ENCODE measurements at regions not wholly inside any gene's neighbourhood (a gene's known extent, or its start where the extent isn't known, plus 50 kb on each side); places are given as distances from the start of the nearest gene placed in this dataset.
"Not testable (repeated sequence)": the region's sequence is repeated elsewhere in the genome, so short reads cannot be mapped to it uniquely, and the experiment has no call there.

DNA sequence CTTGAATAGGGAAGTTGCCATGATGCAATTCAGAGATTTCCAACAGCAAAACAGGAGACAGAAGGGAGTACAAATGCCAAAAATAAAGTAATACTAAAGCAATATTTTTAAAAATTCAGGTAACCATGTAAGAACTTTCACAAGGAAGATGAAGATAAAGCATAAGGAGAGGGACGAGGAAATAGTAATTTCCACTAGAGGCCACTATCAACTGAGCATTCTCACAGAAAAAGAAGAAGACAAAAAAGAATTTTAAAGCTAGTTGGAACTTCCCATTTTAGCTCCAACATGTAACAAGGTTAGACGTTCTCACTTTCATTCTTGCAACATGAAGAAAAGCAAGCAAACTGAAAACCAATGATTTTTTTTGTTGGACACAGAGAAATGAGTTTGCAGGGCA is 779.9 kb upstream of the CDH6 start:
- H3K4me1 Mint-ChIP-seq (ENCODE audit: low read depth) = no peaks in the 10 kb centered on the region
- no peak overlapping the region for H3K4me3 Mint-ChIP-seq (ENCODE audit: low read depth)
- H3K36me3 Mint-ChIP-seq (ENCODE audit: low read depth) = no peaks in the 10 kb centered on the region
- intact Hi-C loops (cut with micrococcal nuclease) = no loop called here
- H3K9me3 Mint-ChIP-seq = peaks cover 44% of the 10 kb centered on the region
- no peak overlapping the region for H3K27ac Mint-ChIP-seq
- no peaks in the 10 kb centered on the region for H3K27me3 Mint-ChIP-seq (ENCODE audit: low read depth)
- no peak for DNase-seq (ENCODE audit: low spot score)

GRCh38 chr5:30405821-30406220 is 787.7 kb upstream of the CDH6 start:
- no peak for DNase-seq (ENCODE audit: low spot score)
- intact Hi-C loops (cut with micrococcal nuclease) = no loop called here
- H3K4me3 Mint-ChIP-seq (ENCODE audit: low read depth) = no peak overlapping the region
- no peaks in the 10 kb centered on the region for H3K27me3 Mint-ChIP-seq (ENCODE audit: low read depth)
- no peaks in the 10 kb centered on the region for H3K4me1 Mint-ChIP-seq (ENCODE audit: low read depth)
- no peak overlapping the region for H3K27ac Mint-ChIP-seq
- H3K9me3 Mint-ChIP-seq = peaks cover 44% of the 10 kb centered on the region
- no peaks in the 10 kb centered on the region for H3K36me3 Mint-ChIP-seq (ENCODE audit: low read depth)

DNA sequence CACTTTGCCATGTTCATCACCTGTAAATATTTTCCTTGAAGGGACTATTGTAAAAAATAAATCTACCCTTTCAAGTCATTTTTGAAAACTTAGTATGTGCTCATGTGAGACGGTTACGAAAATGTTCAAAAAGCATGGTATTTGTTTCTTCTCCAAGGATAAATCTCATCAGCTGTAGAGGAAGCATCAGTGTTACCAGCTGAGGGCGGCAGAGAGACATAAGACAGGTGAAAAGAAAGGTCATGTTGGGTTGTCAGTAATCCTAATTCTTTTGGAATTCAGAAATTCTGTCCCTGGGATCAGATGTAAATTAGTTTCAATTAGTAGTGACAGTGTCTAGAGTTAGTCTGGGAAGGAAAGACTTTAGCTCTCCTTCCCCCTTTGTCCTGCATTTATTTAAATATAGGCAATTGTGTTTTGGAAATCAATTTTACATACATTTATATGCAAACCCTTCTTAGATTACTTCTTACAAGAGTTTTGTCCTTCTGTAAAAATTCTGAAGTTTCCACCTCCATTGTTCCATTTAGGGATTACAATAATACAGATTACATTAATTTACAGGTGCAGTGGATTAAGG is 791.9 kb upstream of the CDH6 start:
- no peak for DNase-seq (ENCODE audit: low spot score)
- no peaks in the 10 kb centered on the region for H3K4me1 Mint-ChIP-seq (ENCODE audit: low read depth)
- H3K27ac Mint-ChIP-seq = no peak overlapping the region
- H3K9me3 Mint-ChIP-seq = peaks cover 49% of the 10 kb centered on the region
- intact Hi-C loops (cut with micrococcal nuclease) = no loop called here
- H3K27me3 Mint-ChIP-seq (ENCODE audit: low read depth) = no peaks in the 10 kb centered on the region
- no peaks in the 10 kb centered on the region for H3K36me3 Mint-ChIP-seq (ENCODE audit: low read depth)
- no peak overlapping the region for H3K4me3 Mint-ChIP-seq (ENCODE audit: low read depth)

DNA sequence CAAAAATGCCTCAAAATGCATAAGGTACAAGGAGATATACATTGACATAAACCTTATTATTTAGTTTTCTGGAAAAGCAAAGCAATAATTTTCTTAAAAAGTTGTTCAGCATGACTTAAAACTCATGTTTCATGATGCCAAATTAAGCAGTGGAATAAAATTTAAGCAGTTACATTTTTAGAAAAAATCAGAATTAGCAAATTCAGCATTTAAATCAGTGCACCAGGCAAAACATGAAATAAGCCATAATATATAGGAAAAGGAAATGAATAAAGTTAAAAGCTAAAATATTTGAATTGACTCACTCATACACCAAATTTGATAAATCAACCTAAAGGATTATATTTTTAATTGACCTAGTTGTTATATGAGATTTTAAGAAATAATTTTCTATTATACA is 795.1 kb upstream of the CDH6 start:
- no peaks in the 10 kb centered on the region for H3K4me1 Mint-ChIP-seq (ENCODE audit: low read depth)
- H3K4me3 Mint-ChIP-seq (ENCODE audit: low read depth) = no peak overlapping the region
- intact Hi-C loops (cut with micrococcal nuclease) = no loop called here
- no peak for DNase-seq (ENCODE audit: low spot score)
- no peaks in the 10 kb centered on the region for H3K27me3 Mint-ChIP-seq (ENCODE audit: low read depth)
- no peak overlapping the region for H3K27ac Mint-ChIP-seq
- no peaks in the 10 kb centered on the region for H3K36me3 Mint-ChIP-seq (ENCODE audit: low read depth)
- H3K9me3 Mint-ChIP-seq = peaks cover 54% of the 10 kb centered on the region

GRCh38 chr5:30392897-30393296 is 800.6 kb upstream of the CDH6 start:
- H3K4me3 Mint-ChIP-seq (ENCODE audit: low read depth) = no peak overlapping the region
- no peaks in the 10 kb centered on the region for H3K27me3 Mint-ChIP-seq (ENCODE audit: low read depth)
- intact Hi-C loops (cut with micrococcal nuclease) = no loop called here
- no peaks in the 10 kb centered on the region for H3K4me1 Mint-ChIP-seq (ENCODE audit: low read depth)
- no peak overlapping the region for H3K27ac Mint-ChIP-seq
- peaks cover 62% of the 10 kb centered on the region for H3K9me3 Mint-ChIP-seq
- no peak for DNase-seq (ENCODE audit: low spot score)
- no peaks in the 10 kb centered on the region for H3K36me3 Mint-ChIP-seq (ENCODE audit: low read depth)

DNA sequence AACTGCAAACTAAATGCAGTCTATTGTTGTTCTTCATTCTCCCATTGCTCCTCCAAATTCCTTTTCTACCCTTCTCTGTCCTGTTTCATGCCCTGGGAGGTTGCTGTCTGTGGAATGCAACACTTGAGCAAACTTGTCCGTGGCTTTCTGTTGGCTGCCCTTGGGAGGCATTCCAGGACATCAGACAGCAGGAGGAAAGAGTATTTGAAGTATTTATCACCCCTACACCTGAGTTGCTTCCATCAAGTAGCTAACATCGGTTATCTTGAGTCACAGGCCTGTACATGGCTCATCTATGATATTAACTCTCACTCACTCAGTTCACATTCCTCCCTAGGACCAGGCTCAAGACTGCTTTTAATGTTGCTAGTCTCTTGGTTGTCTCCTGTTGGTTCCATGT is 803.4 kb upstream of the CDH6 start:
- DNase-seq (ENCODE audit: low spot score) = no peak
- intact Hi-C loops (cut with micrococcal nuclease) = no loop called here
- Mint-ChIP-seq H3K36me3 (ENCODE audit: low read depth) (no peaks in the 10 kb centered on the region), H3K27me3 (ENCODE audit: low read depth) (no peaks in the 10 kb centered on the region), H3K4me3 (ENCODE audit: low read depth) (no peak overlapping the region), H3K9me3 (peaks cover 58% of the 10 kb centered on the region), H3K27ac (no peak overlapping the region), H3K4me1 (ENCODE audit: low read depth) (no peaks in the 10 kb centered on the region)

DNA sequence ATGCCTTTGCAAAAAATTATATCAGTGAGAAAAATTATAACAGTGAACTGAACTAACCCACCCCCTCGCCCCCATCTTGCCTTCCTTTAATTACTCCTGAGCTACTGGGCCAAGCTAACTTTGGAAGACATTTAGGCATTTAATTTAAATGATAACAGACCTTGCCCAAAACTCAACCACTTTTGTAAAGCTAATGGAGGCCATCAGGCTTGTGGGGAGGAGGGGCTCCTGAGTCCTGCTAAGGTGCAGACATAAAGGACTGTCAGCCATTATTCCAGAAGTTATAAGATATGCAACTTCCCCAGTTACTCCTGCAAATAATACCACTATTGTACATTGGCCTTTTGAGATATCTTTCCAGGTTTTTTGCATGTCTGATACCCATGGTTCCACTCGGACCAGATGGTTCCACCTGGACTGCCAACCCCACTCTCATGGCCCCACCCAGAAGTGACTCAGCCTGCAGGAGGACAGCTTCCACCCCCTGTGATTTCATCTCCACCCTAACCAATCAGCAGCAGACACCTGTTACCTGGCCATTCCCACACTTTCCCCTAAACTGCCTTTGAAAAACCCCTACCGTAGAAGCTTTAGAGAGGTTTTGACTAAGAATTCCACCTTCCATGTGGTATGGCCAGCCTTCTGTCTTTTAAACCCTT is 805.4 kb upstream of the CDH6 start:
- H3K4me3 Mint-ChIP-seq (ENCODE audit: low read depth) = no peak overlapping the region

DNA sequence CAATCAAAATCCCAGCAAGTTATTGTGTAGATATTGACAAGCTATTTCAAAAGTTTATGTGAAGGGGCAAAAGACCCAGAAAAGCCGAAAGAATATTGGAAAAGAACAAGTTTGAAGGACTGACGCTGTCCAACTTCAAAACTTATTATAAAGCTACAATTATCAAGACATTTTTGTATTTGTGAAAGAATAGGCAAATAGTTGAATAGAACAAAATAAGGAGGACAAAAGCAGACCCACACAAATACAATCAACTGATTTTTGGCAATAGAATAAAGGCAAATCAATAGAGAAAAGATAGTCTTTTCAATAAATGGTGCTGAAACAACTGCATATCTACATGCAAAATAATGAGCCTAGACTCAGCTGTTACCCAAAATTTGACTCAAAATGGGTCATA is 807.7 kb upstream of the CDH6 start:
- no peaks in the 10 kb centered on the region for H3K4me1 Mint-ChIP-seq (ENCODE audit: low read depth)
- no peak overlapping the region for H3K27ac Mint-ChIP-seq
- H3K36me3 Mint-ChIP-seq (ENCODE audit: low read depth) = no peaks in the 10 kb centered on the region
- H3K4me3 Mint-ChIP-seq (ENCODE audit: low read depth) = no peak overlapping the region
- H3K27me3 Mint-ChIP-seq (ENCODE audit: low read depth) = no peaks in the 10 kb centered on the region
- no peak for DNase-seq (ENCODE audit: low spot score)
- peaks cover 58% of the 10 kb centered on the region for H3K9me3 Mint-ChIP-seq
- intact Hi-C loops (cut with micrococcal nuclease) = no loop called here

More for the DNA sequence above, 805.4 kb upstream of the CDH6 start:
- Mint-ChIP-seq H3K9me3 (peaks cover 56% of the 10 kb centered on the region), H3K36me3 (ENCODE audit: low read depth) (no peaks in the 10 kb centered on the region), H3K27ac (no peak overlapping the region), H3K4me1 (ENCODE audit: low read depth) (no peaks in the 10 kb centered on the region), H3K27me3 (ENCODE audit: low read depth) (no peaks in the 10 kb centered on the region)
- DNase-seq (ENCODE audit: low spot score) = no peak
- intact Hi-C loops (cut with micrococcal nuclease) = no loop called here

DNA sequence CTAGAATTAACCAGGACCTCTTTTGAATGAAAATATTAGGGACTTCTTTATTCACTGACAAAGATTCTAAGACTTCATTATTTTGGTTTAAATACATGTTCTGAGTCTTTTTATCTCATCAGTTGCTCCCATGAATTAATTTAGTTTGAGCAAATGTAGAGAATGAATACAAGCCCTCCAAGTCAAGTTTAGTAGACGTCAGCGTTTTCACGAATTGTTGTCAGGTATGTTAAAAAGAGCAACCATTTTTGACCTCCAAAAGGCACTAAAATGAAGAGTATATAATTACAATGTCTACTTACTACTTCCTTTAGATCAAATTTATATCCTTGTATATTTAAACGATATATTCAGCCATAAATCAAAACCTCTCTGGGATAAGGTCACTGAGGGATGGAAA is 809.3 kb upstream of the CDH6 start:
- Mint-ChIP-seq H3K9me3 (peaks cover 55% of the 10 kb centered on the region), H3K27ac (no peak overlapping the region), H3K4me1 (ENCODE audit: low read depth) (no peaks in the 10 kb centered on the region), H3K4me3 (ENCODE audit: low read depth) (no peak overlapping the region), H3K27me3 (ENCODE audit: low read depth) (no peaks in the 10 kb centered on the region), H3K36me3 (ENCODE audit: low read depth) (no peaks in the 10 kb centered on the region)
- no peak for DNase-seq (ENCODE audit: low spot score)
- intact Hi-C loops (cut with micrococcal nuclease) = no loop called here

GRCh38 chr5:30380228-30380627 is 813.3 kb upstream of the CDH6 start:
- DNase-seq (ENCODE audit: low spot score) = no peak
- no peaks in the 10 kb centered on the region for H3K27me3 Mint-ChIP-seq (ENCODE audit: low read depth)
- peaks cover 43% of the 10 kb centered on the region for H3K9me3 Mint-ChIP-seq
- intact Hi-C loops (cut with micrococcal nuclease) = no loop called here
- H3K4me3 Mint-ChIP-seq (ENCODE audit: low read depth) = no peak overlapping the region
- H3K36me3 Mint-ChIP-seq (ENCODE audit: low read depth) = no peaks in the 10 kb centered on the region
- no peaks in the 10 kb centered on the region for H3K4me1 Mint-ChIP-seq (ENCODE audit: low read depth)
- no peak overlapping the region for H3K27ac Mint-ChIP-seq

GRCh38 chr5:30376848-30377247 is 816.6 kb upstream of the CDH6 start:
- no peaks in the 10 kb centered on the region for H3K4me1 Mint-ChIP-seq (ENCODE audit: low read depth)
- no peaks in the 10 kb centered on the region for H3K27me3 Mint-ChIP-seq (ENCODE audit: low read depth)
- no peak overlapping the region for H3K27ac Mint-ChIP-seq

DNA sequence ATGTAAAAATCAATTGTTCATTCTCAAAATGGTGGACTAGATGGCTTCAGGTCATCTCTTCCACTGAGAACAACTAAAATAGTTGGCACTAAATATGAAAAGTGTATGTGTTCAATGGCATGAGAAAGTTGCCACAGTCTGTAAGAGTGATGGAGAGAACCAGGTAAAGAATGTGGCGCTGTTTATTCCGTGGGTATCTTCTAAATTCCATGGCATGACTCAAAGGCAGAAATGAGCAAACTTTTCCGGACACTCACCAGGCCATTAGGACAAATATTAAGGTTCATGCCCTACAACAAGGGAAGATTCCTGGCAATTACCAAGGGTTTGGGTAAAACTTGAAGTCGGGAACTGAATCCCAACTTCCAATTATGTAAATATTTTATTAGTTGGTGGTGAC is 825.4 kb upstream of the CDH6 start:
- intact Hi-C loops (cut with micrococcal nuclease) = no loop called here
- Mint-ChIP-seq H3K27me3 (ENCODE audit: low read depth) (no peaks in the 10 kb centered on the region), H3K9me3 (peaks cover 38% of the 10 kb centered on the region), H3K27ac (no peak overlapping the region), H3K36me3 (ENCODE audit: low read depth) (no peaks in the 10 kb centered on the region), H3K4me1 (ENCODE audit: low read depth) (no peaks in the 10 kb centered on the region), H3K4me3 (ENCODE audit: low read depth) (no peak overlapping the region)
- no peak for DNase-seq (ENCODE audit: low spot score)

More at GRCh38 chr5:30376848-30377247, 816.6 kb upstream of the CDH6 start:
- Mint-ChIP-seq H3K4me3 (ENCODE audit: low read depth) (no peak overlapping the region), H3K36me3 (ENCODE audit: low read depth) (no peaks in the 10 kb centered on the region), H3K9me3 (peaks cover 45% of the 10 kb centered on the region)
- intact Hi-C loops (cut with micrococcal nuclease) = no loop called here
- no peak for DNase-seq (ENCODE audit: low spot score)

- peaks cover 54% of the 10 kb centered on the region for H3K9me3 Mint-ChIP-seq
- H3K27ac Mint-ChIP-seq; DNase-seq (ENCODE audit: low spot score); H3K4me3 Mint-ChIP-seq (ENCODE audit: low read depth); H3K27me3 Mint-ChIP-seq (ENCODE audit: low read depth); intact Hi-C loops (cut with micrococcal nuclease); H3K4me1 Mint-ChIP-seq (ENCODE audit: low read depth); H3K36me3 Mint-ChIP-seq (ENCODE audit: low read depth): not testable (repeated sequence)
Measured at GRCh38 chr5:30365031-30365430, 828.5 kb upstream of the CDH6 start.

DNA sequence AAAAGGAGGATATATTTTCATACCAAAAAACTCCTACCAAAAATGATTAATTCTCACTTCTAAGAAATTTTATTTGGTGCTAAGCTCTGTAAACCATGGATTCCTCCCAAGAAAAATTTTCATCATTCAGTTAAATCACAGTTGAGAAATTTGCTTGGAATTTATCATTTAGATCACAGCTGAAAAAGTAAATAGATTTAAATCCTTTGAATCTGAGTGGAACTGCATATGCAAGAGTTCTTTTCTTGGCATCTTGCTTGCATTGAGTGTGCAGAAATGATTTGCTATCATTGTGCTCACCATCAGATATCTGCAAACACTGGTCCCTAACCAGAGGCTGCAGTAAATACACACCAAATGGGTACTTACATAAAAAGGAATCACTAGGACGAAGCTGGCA is 836.1 kb upstream of the CDH6 start:
- Mint-ChIP-seq H3K9me3 (peaks cover 34% of the 10 kb centered on the region), H3K27me3 (ENCODE audit: low read depth) (no peaks in the 10 kb centered on the region), H3K4me3 (ENCODE audit: low read depth) (no peak overlapping the region), H3K4me1 (ENCODE audit: low read depth) (no peaks in the 10 kb centered on the region), H3K27ac (no peak overlapping the region), H3K36me3 (ENCODE audit: low read depth) (no peaks in the 10 kb centered on the region)
- no peak for DNase-seq (ENCODE audit: low spot score)
- intact Hi-C loops (cut with micrococcal nuclease) = no loop called here
